Activated CD4-positive, alpha-beta T cell treated with anti-CD3 and anti-CD28 coated beads, Interleukin-2, amount 10 ng/mL, durations not matched to agents 7 days and 5 days (primary cell): ENCODE measurements at regions not wholly inside any gene's neighbourhood (a gene's known extent, or its start where the extent isn't known, plus 50 kb on each side); places are given as distances from the start of the nearest gene placed in this dataset.

ENCODE experiments used
- CTCF ChIA-PET: fragments of 350-600 bp; sonication (Branson Sonifier 250); formaldehyde crosslinking; loops from one replicate; lab custom pipeline; 2021; ENCODE audit warnings: antibody characterized with exemption; lab: Charles Lee
- POLR2A ChIA-PET: fragments of 350-600 bp; sonication (Branson Sonifier 250); formaldehyde crosslinking; loops from one replicate; lab custom pipeline; 2021; ENCODE audit warnings: antibody characterized with exemption; lab: Charles Lee
- DNase-seq: peaks from one replicate; pipeline ENCODE4 v3.0.0-alpha.2; 2020
- H3K27ac Mint-ChIP-seq: one replicate; pipeline ENCODE4 v1.8.0; 2021; ENCODE audit warnings: mild to moderate bottlenecking, moderate library complexity, mixed read lengths
- H3K27me3 Mint-ChIP-seq: one replicate; pipeline ENCODE4 v1.8.0; 2021; ENCODE audit warnings: mixed read lengths
- H3K36me3 Mint-ChIP-seq: one replicate; pipeline ENCODE4 v1.8.0; 2021; ENCODE audit warnings: low read depth, mixed read lengths
- H3K4me1 Mint-ChIP-seq: one replicate; pipeline ENCODE4 v1.8.0; 2021; ENCODE audit warnings: mixed read lengths
- H3K4me3 Mint-ChIP-seq: one replicate; pipeline ENCODE4 v1.8.0; 2021; ENCODE audit warnings: mild to moderate bottlenecking, moderate library complexity, mixed read lengths
- H3K9me3 Mint-ChIP-seq: one replicate; pipeline ENCODE4 v1.8.0; 2021; ENCODE audit warnings: mixed read lengths

GRCh38 chr3:70583682-70584081, 271.2 kb upstream of the MDFIC2 start:
- no peak overlapping the region for H3K4me3 Mint-ChIP-seq
- DNase-seq: no peak
- H3K9me3 Mint-ChIP-seq: no peaks in the 10 kb centered on the region
- no peaks in the 10 kb centered on the region for H3K4me1 Mint-ChIP-seq
- no peak overlapping the region for H3K27ac Mint-ChIP-seq
- H3K27me3 Mint-ChIP-seq: peaks cover 15% of the 10 kb centered on the region
- POLR2A ChIA-PET: no interaction called here
- no peaks in the 10 kb centered on the region for H3K36me3 Mint-ChIP-seq
- CTCF ChIA-PET: no interaction called here

- Mint-ChIP-seq H3K27me3 (peaks cover 16% of the 10 kb centered on the region), H3K4me1 (no peaks in the 10 kb centered on the region), H3K36me3 (no peaks in the 10 kb centered on the region), H3K9me3 (no peaks in the 10 kb centered on the region), H3K27ac (no peak overlapping the region), H3K4me3 (no peak overlapping the region)
- POLR2A ChIA-PET: no interaction called here
- CTCF ChIA-PET: no interaction called here
- DNase-seq: no peak
These were observed 270.4 kb upstream of the MDFIC2 start for GRCh38 chr3:70582803-70583202.

GRCh38 chr3:70580021-70580420, 267.6 kb upstream of the MDFIC2 start:
- H3K4me1 Mint-ChIP-seq: no peaks in the 10 kb centered on the region
- ChIA-PET POLR2A (no interaction called here), CTCF (no interaction called here)
- peaks cover 20% of the 10 kb centered on the region for H3K27me3 Mint-ChIP-seq
- H3K27ac Mint-ChIP-seq: no peak overlapping the region
- no peak overlapping the region for H3K4me3 Mint-ChIP-seq
- no peaks in the 10 kb centered on the region for H3K9me3 Mint-ChIP-seq
- no peak for DNase-seq
- H3K36me3 Mint-ChIP-seq: no peaks in the 10 kb centered on the region

- ChIA-PET CTCF (no interaction called here), POLR2A (no interaction called here)
- Mint-ChIP-seq H3K27ac (no peak overlapping the region), H3K9me3 (peaks cover 5% of the 10 kb centered on the region), H3K4me3 (no peak overlapping the region), H3K36me3 (no peaks in the 10 kb centered on the region), H3K27me3 (peaks cover 15% of the 10 kb centered on the region), H3K4me1 (no peaks in the 10 kb centered on the region)
- no peak for DNase-seq
These were observed 259.3 kb upstream of the MDFIC2 start for GRCh38 chr3:70571696-70572095.

- POLR2A ChIA-PET: no interaction called here
- H3K4me3 Mint-ChIP-seq: no peak overlapping the region
These were observed 258.1 kb upstream of the MDFIC2 start for GRCh38 chr3:70570584-70570983.

GRCh38 chr3:70568626-70569025, 256.2 kb upstream of the MDFIC2 start:
- ChIA-PET CTCF (no interaction called here), POLR2A (no interaction called here)
- DNase-seq: no peak
- H3K27me3 Mint-ChIP-seq: peaks cover 4% of the 10 kb centered on the region
- peaks cover 5% of the 10 kb centered on the region for H3K9me3 Mint-ChIP-seq
- no peaks in the 10 kb centered on the region for H3K4me1 Mint-ChIP-seq
- no peaks in the 10 kb centered on the region for H3K36me3 Mint-ChIP-seq
- H3K27ac Mint-ChIP-seq: no peak overlapping the region
- no peak overlapping the region for H3K4me3 Mint-ChIP-seq

More at GRCh38 chr3:70570584-70570983, 258.1 kb upstream of the MDFIC2 start:
- CTCF ChIA-PET: no interaction called here
- no peak for DNase-seq
- Mint-ChIP-seq H3K27me3 (peaks cover 8% of the 10 kb centered on the region), H3K4me1 (no peaks in the 10 kb centered on the region), H3K36me3 (no peaks in the 10 kb centered on the region), H3K9me3 (peaks cover 5% of the 10 kb centered on the region), H3K27ac (no peak overlapping the region)

DNA sequence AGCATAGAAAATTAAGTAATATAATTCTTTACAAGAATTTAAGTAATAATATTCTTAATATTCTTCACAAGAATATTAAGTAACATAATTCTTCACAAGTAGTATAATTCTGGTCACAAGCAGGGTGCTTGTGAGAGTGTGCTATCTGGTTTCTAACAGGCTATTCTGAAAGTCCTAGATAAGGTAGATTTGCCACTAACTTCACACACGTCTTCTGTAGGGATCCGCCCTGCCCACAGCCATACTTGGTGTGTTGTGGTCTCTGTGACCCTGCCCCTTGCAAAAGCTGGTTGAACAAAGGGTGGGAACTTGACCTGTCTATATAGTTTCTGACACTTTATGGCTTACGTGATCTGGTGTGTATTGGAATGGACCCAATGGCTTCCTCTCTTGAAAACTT, 253.4 kb upstream of the MDFIC2 start:
- no peak overlapping the region for H3K27ac Mint-ChIP-seq
- ChIA-PET CTCF (no interaction called here), POLR2A (no interaction called here)
- H3K9me3 Mint-ChIP-seq: peaks cover 5% of the 10 kb centered on the region
- no peaks in the 10 kb centered on the region for H3K4me1 Mint-ChIP-seq
- H3K4me3 Mint-ChIP-seq: no peak overlapping the region
- peaks cover 7% of the 10 kb centered on the region for H3K27me3 Mint-ChIP-seq
- no peaks in the 10 kb centered on the region for H3K36me3 Mint-ChIP-seq
- DNase-seq: no peak

DNA sequence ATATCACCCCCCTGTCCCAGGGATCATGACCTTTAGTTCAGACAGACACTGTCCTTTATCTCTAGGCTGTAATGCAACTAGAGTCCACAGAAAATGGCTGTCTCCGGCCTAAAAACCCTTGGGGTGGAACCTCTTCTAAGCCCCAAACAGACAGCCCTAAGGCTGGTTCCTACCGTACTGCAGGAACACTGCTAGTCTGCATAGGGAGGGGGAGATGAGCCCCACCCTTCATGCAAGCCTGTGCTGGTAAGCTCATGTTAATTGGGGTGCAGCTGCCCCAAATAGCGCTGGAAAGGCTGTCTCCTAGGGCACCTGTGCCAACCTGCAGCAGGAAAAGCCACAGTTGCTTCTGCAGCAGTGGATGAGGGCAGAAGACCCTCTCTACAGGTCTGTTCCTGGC, 252.1 kb upstream of the MDFIC2 start:
- ChIA-PET CTCF (interaction anchor here (1.2 kb wide), 1 partner anchor 1021 kb away, joined by 3 read pairs; no protein-coding TSS in a partner anchor), POLR2A (no interaction called here)
- DNase-seq: no peak
- H3K4me3 Mint-ChIP-seq: no peak overlapping the region
- H3K36me3 Mint-ChIP-seq: no peaks in the 10 kb centered on the region
- H3K27ac Mint-ChIP-seq: no peak overlapping the region
- no peaks in the 10 kb centered on the region for H3K9me3 Mint-ChIP-seq
- H3K4me1 Mint-ChIP-seq: no peaks in the 10 kb centered on the region
- peaks cover 7% of the 10 kb centered on the region for H3K27me3 Mint-ChIP-seq

GRCh38 chr3:70561796-70562195, 249.4 kb upstream of the MDFIC2 start:
- Mint-ChIP-seq H3K4me3 (no peak overlapping the region), H3K9me3 (no peaks in the 10 kb centered on the region), H3K27ac (no peak overlapping the region), H3K4me1 (no peaks in the 10 kb centered on the region), H3K36me3 (no peaks in the 10 kb centered on the region), H3K27me3 (peaks cover 7% of the 10 kb centered on the region)
- ChIA-PET CTCF (no interaction called here), POLR2A (no interaction called here)
- DNase-seq: no peak

GRCh38 chr3:70558956-70559355, 246.5 kb upstream of the MDFIC2 start:
- ChIA-PET CTCF (interaction anchor here (2.8 kb wide), 1 partner anchor 8 kb away, joined by 6 read pairs; no protein-coding TSS in a partner anchor), POLR2A (no interaction called here)
- Mint-ChIP-seq H3K4me3 (no peak overlapping the region), H3K27ac (no peak overlapping the region), H3K4me1 (no peaks in the 10 kb centered on the region), H3K36me3 (no peaks in the 10 kb centered on the region), H3K9me3 (no peaks in the 10 kb centered on the region), H3K27me3 (peaks cover 7% of the 10 kb centered on the region)
- no peak for DNase-seq

- no peaks in the 10 kb centered on the region for H3K27me3 Mint-ChIP-seq
- H3K27ac Mint-ChIP-seq: no peak overlapping the region
- no peak overlapping the region for H3K4me3 Mint-ChIP-seq
- H3K9me3 Mint-ChIP-seq: no peaks in the 10 kb centered on the region
- DNase-seq: no peak
- no peaks in the 10 kb centered on the region for H3K36me3 Mint-ChIP-seq
- CTCF ChIA-PET: interaction anchor here (2.8 kb wide), 1 partner anchor 7 kb away, joined by 6 read pairs; no protein-coding TSS in a partner anchor
- POLR2A ChIA-PET: no interaction called here
- H3K4me1 Mint-ChIP-seq: no peaks in the 10 kb centered on the region
These were observed 245.5 kb upstream of the MDFIC2 start for GRCh38 chr3:70557976-70558375.

GRCh38 chr3:70556056-70556455, 243.6 kb upstream of the MDFIC2 start:
- H3K36me3 Mint-ChIP-seq: no peaks in the 10 kb centered on the region
- no peaks in the 10 kb centered on the region for H3K4me1 Mint-ChIP-seq
- no peaks in the 10 kb centered on the region for H3K9me3 Mint-ChIP-seq
- no peak overlapping the region for H3K27ac Mint-ChIP-seq
- no peak for DNase-seq
- H3K4me3 Mint-ChIP-seq: no peak overlapping the region
- no peaks in the 10 kb centered on the region for H3K27me3 Mint-ChIP-seq
- ChIA-PET POLR2A (no interaction called here), CTCF (interaction anchor here (0.7 kb wide), 1 partner anchor 341 kb away, joined by 3 read pairs; no protein-coding TSS in a partner anchor)

DNA sequence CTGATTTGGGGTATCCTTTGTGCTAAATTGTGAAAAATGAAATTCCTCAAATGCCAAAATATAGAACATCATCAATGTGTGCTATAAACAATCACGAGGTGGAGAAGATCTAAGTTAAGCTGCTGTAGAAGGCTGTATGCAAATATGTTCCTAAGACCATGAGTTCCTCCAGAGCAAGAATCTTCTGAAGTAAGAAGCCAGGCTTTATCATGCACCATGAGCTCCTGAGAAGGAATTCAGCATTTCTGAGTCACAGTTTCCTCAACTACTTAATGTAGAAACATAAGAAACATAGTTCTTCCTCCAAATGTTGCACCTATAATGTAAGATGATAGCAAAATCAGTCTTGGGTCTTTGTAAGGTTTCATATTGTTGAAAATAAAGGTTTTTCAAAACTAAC, 241.7 kb upstream of the MDFIC2 start:
- peaks cover 1% of the 10 kb centered on the region for H3K27me3 Mint-ChIP-seq
- no peaks in the 10 kb centered on the region for H3K4me1 Mint-ChIP-seq
- H3K4me3 Mint-ChIP-seq: no peak overlapping the region
- H3K9me3 Mint-ChIP-seq: no peaks in the 10 kb centered on the region
- H3K36me3 Mint-ChIP-seq: no peaks in the 10 kb centered on the region
- H3K27ac Mint-ChIP-seq: no peak overlapping the region
- DNase-seq: no peak
- ChIA-PET POLR2A (no interaction called here), CTCF (interaction anchor here (0.7 kb wide), 1 partner anchor 265 kb away, joined by 4 read pairs; no protein-coding TSS in a partner anchor)

DNA sequence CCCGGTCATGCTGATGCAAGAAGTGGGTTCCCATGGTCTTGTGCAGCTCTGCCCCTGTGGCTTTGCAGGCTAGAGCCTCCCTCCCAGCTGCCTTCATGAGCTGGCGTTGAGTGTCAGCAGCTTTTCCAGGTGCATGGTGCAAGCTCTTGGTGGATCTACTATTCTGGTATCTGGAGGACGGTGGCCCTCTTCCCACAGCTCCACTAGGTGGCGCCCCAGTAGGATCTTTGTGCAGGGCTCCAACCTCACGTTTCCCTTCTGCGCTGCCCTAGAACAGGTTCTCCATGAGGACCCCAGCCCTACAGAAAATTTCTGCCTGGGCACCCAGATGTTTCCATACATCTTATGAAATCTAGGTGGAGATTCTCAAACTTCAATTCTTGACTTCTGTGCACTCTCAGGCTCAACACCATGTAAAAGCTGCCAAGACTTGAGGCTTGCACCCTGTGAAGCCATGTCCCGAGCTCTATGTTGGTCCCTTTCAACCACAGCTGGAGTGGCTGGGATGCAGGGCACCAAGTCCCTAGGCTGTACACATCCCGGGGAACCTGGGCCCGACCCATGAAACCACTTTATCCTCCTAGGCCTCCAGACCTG, 238.4 kb upstream of the MDFIC2 start:
- Mint-ChIP-seq H3K9me3 (no peaks in the 10 kb centered on the region), H3K36me3 (no peaks in the 10 kb centered on the region), H3K4me3 (no peak overlapping the region), H3K27me3 (peaks cover 7% of the 10 kb centered on the region), H3K4me1 (no peaks in the 10 kb centered on the region), H3K27ac (no peak overlapping the region)
- ChIA-PET CTCF (interaction anchor here (0.6 to 2.1 kb wide), 6 partner anchors 9 to 1130 kb away, joined by 3 to 10 read pairs (median 6); no protein-coding TSS in a partner anchor), POLR2A (no interaction called here)
- DNase-seq: peak; percentile 75
